HG03521 (cell line): ENCODE measurements at regions not wholly inside any gene's neighbourhood (a gene's known extent, or its start where the extent isn't known, plus 50 kb on each side); places are given as distances from the start of the nearest gene placed in this dataset.

Experiments
- ATAC-seq: cut with Tn5 transposase; IDR thresholded peaks from one replicate; pipeline ENCODE4 v1.9.1; 2021; ENCODE audit warnings: mild to moderate bottlenecking, moderate library complexity; ENCODE audit not compliant: unreplicated experiment

GRCh38 chrX:15985937-15986336 lies 131.3 kb upstream of the AP1S2 start:
- no peak for ATAC-seq

- ATAC-seq: no peak
Measured at GRCh38 chrX:15983034-15983433, 128.4 kb upstream of the AP1S2 start.

GRCh38 chrX:15977644-15978043 lies 123.0 kb upstream of the AP1S2 start:
- no peak for ATAC-seq

- ATAC-seq: no peak
Measured at GRCh38 chrX:15976396-15976795, 121.8 kb upstream of the AP1S2 start.

- ATAC-seq: no peak
Measured at GRCh38 chrX:15973946-15974345, 119.3 kb upstream of the AP1S2 start.

- no peak for ATAC-seq
Measured at GRCh38 chrX:15973299-15973698, 118.7 kb upstream of the AP1S2 start.

- no peak for ATAC-seq
Measured at GRCh38 chrX:15971696-15972095, 117.1 kb upstream of the AP1S2 start.

- ATAC-seq: no peak
Measured at GRCh38 chrX:15963858-15964257, 109.2 kb upstream of the AP1S2 start.

GRCh38 chrX:15960237-15960636 lies 105.6 kb upstream of the AP1S2 start:
- ATAC-seq: no peak

GRCh38 chrX:15956681-15957080 lies 102.1 kb upstream of the AP1S2 start:
- ATAC-seq: no peak

- no peak for ATAC-seq
Measured at GRCh38 chrX:15953801-15954200, 99.2 kb upstream of the AP1S2 start.

- no peak for ATAC-seq
Measured at GRCh38 chrX:15952212-15952611, 97.6 kb upstream of the AP1S2 start.

GRCh38 chrX:15948318-15948660 lies 93.7 kb upstream of the AP1S2 start:
- ATAC-seq: no peak

GRCh38 chrX:15947648-15948317 lies 93.2 kb upstream of the AP1S2 start:
- no peak for ATAC-seq

GRCh38 chrX:15946783-15947580 lies 92.4 kb upstream of the AP1S2 start:
- no peak for ATAC-seq

GRCh38 chrX:15943391-15943790 lies 88.8 kb upstream of the AP1S2 start:
- ATAC-seq: no peak

- ATAC-seq: no peak
Measured at GRCh38 chrX:15942307-15942706, 87.7 kb upstream of the AP1S2 start.

- no peak for ATAC-seq
Measured at GRCh38 chrX:15939737-15940136, 85.1 kb upstream of the AP1S2 start.

- no peak for ATAC-seq
Measured at GRCh38 chrX:15938072-15938471, 83.5 kb upstream of the AP1S2 start.

- ATAC-seq: no peak
Measured at GRCh38 chrX:15931362-15931761, 76.7 kb upstream of the AP1S2 start.

GRCh38 chrX:15930585-15930984 lies 76.0 kb upstream of the AP1S2 start:
- ATAC-seq: no peak

GRCh38 chrX:15929194-15929593 lies 74.6 kb upstream of the AP1S2 start:
- no peak for ATAC-seq

- no peak for ATAC-seq
Measured at GRCh38 chrX:15926622-15927021, 72.0 kb upstream of the AP1S2 start.
